Endothelial cell (in vitro differentiated cells): ENCODE measurements at regions not wholly inside any gene's neighbourhood (a gene's known extent, or its start where the extent isn't known, plus 50 kb on each side); places are given as distances from the start of the nearest gene placed in this dataset.

Source experiments
- DNase-seq: peaks from one replicate; pipeline ENCODE4 v3.0.0; 2021; ENCODE audit warnings: low spot score
- H3K27ac Mint-ChIP-seq: one replicate; pipeline ENCODE4 v1.8.0; 2021; ENCODE audit warnings: mixed read lengths, inconsistent platforms; ENCODE audit not compliant: unreplicated experiment
- H3K27me3 Mint-ChIP-seq: one replicate; pipeline ENCODE4 v1.8.0; 2021; ENCODE audit warnings: mild to moderate bottlenecking, moderate library complexity, mixed read lengths, inconsistent platforms; ENCODE audit not compliant: unreplicated experiment
- H3K36me3 Mint-ChIP-seq: one replicate; pipeline ENCODE4 v1.8.0; 2021; ENCODE audit warnings: mild to moderate bottlenecking, low read depth, mixed read lengths, inconsistent platforms; ENCODE audit not compliant: unreplicated experiment
- H3K4me1 Mint-ChIP-seq: one replicate; pipeline ENCODE4 v1.8.0; 2021; ENCODE audit warnings: mild to moderate bottlenecking, mixed read lengths, inconsistent platforms; ENCODE audit not compliant: unreplicated experiment
- H3K4me3 Mint-ChIP-seq: one replicate; pipeline ENCODE4 v1.8.0; 2021; ENCODE audit warnings: mild to moderate bottlenecking, mixed read lengths, inconsistent platforms; ENCODE audit not compliant: unreplicated experiment
- H3K9me3 Mint-ChIP-seq: one replicate; pipeline ENCODE4 v1.8.0; 2021; ENCODE audit warnings: mixed read lengths, inconsistent platforms; ENCODE audit not compliant: unreplicated experiment
- TF ChIP-seq, protein P1 (sequence below): fragments of 200-600 bp; sonication (generic); IDR thresholded peaks from one replicate; pipeline ENCODE4 v1.5.0; 2021; ENCODE audit warnings: antibody characterized with exemption; ENCODE audit not compliant: unreplicated experiment

GRCh38 chr15:61660579-61660978 lies 399.7 kb downstream of the VPS13C start:
- Mint-ChIP-seq H3K27ac (no peak overlapping the region), H3K9me3 (no peaks in the 10 kb centered on the region), H3K4me1 (no peaks in the 10 kb centered on the region), H3K4me3 (no peak overlapping the region), H3K36me3 (no peaks in the 10 kb centered on the region), H3K27me3 (peaks cover 2% of the 10 kb centered on the region)
- TF ChIP-seq, protein P1, sequence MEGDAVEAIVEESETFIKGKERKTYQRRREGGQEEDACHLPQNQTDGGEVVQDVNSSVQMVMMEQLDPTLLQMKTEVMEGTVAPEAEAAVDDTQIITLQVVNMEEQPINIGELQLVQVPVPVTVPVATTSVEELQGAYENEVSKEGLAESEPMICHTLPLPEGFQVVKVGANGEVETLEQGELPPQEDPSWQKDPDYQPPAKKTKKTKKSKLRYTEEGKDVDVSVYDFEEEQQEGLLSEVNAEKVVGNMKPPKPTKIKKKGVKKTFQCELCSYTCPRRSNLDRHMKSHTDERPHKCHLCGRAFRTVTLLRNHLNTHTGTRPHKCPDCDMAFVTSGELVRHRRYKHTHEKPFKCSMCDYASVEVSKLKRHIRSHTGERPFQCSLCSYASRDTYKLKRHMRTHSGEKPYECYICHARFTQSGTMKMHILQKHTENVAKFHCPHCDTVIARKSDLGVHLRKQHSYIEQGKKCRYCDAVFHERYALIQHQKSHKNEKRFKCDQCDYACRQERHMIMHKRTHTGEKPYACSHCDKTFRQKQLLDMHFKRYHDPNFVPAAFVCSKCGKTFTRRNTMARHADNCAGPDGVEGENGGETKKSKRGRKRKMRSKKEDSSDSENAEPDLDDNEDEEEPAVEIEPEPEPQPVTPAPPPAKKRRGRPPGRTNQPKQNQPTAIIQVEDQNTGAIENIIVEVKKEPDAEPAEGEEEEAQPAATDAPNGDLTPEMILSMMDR: no peak
- no peak for DNase-seq

- Mint-ChIP-seq H3K4me1 (no peaks in the 10 kb centered on the region), H3K27ac (no peak overlapping the region), H3K9me3 (no peaks in the 10 kb centered on the region), H3K27me3 (peaks cover 2% of the 10 kb centered on the region), H3K4me3 (no peak overlapping the region), H3K36me3 (no peaks in the 10 kb centered on the region)
- TF ChIP-seq, protein P1: no peak
- DNase-seq: no peak
Observed at GRCh38 chr15:61659566-61660190, 400.6 kb downstream of the VPS13C start.

- TF ChIP-seq, protein P1: no peak
- DNase-seq: no peak
- H3K4me3 Mint-ChIP-seq: no peak overlapping the region
- H3K27ac Mint-ChIP-seq: no peak overlapping the region
- no peaks in the 10 kb centered on the region for H3K36me3 Mint-ChIP-seq
- H3K27me3 Mint-ChIP-seq: peaks cover 2% of the 10 kb centered on the region
- H3K4me1 Mint-ChIP-seq: peaks cover 6% of the 10 kb centered on the region
- H3K9me3 Mint-ChIP-seq: no peaks in the 10 kb centered on the region
Observed at GRCh38 chr15:61657461-61657860, 402.8 kb downstream of the VPS13C start.

GRCh38 chr15:61656391-61656790 lies 403.9 kb downstream of the VPS13C start:
- Mint-ChIP-seq H3K27ac (no peak overlapping the region), H3K4me1 (peaks cover 6% of the 10 kb centered on the region), H3K9me3 (no peaks in the 10 kb centered on the region), H3K27me3 (peaks cover 2% of the 10 kb centered on the region), H3K36me3 (no peaks in the 10 kb centered on the region), H3K4me3 (no peak overlapping the region)
- DNase-seq: no peak
- TF ChIP-seq, protein P1: no peak

- H3K36me3 Mint-ChIP-seq: no peaks in the 10 kb centered on the region
- H3K27me3 Mint-ChIP-seq: peaks cover 2% of the 10 kb centered on the region
- DNase-seq: no peak
- TF ChIP-seq, protein P1: no peak
- H3K27ac Mint-ChIP-seq: no peak overlapping the region
- no peaks in the 10 kb centered on the region for H3K9me3 Mint-ChIP-seq
- H3K4me1 Mint-ChIP-seq: peaks cover 6% of the 10 kb centered on the region
- no peak overlapping the region for H3K4me3 Mint-ChIP-seq
Observed at GRCh38 chr15:61655881-61656280, 404.4 kb downstream of the VPS13C start.
